Endodermal cell (in vitro differentiated cells): ENCODE measurements at regions not wholly inside any gene's neighbourhood (a gene's known extent, or its start where the extent isn't known, plus 50 kb on each side); places are given as distances from the start of the nearest gene placed in this dataset.

Experiments
- DNase-seq: peaks from one replicate; pipeline ENCODE4 v3.0.0-alpha.2; 2017
- H3K27ac ChIP-seq: 2 replicates; pipeline ENCODE4 v1.5.1; 2013; ENCODE audit warnings: mild to moderate bottlenecking, low read depth, low read length, moderate library complexity
- H3K27me3 ChIP-seq: 2 replicates; pipeline ENCODE4 v1.6.1; 2013; ENCODE audit warnings: mild to moderate bottlenecking, low read length, moderate library complexity; ENCODE audit not compliant: insufficient read depth, control insufficient read depth, poor library complexity, severe bottlenecking
- H3K36me3 ChIP-seq: 2 replicates; pipeline ENCODE4 v1.7.0; 2013; ENCODE audit warnings: mild to moderate bottlenecking, low read length, moderate library complexity; ENCODE audit not compliant: control insufficient read depth, insufficient read depth
- H3K4me1 ChIP-seq: one replicate; pipeline ENCODE4 v1.7.0; 2013; ENCODE audit warnings: low read length; ENCODE audit not compliant: control insufficient read depth, insufficient read depth
- H3K4me3 ChIP-seq: 2 replicates; pipeline ENCODE4 v1.5.1; 2013; ENCODE audit warnings: mild to moderate bottlenecking, low read length, moderate library complexity
- H3K9ac ChIP-seq: 2 replicates; pipeline ENCODE4 v1.6.1; 2013; ENCODE audit warnings: mild to moderate bottlenecking, low read length, moderate library complexity; ENCODE audit not compliant: poor library complexity, severe bottlenecking; ENCODE audit errors: extremely low read depth
- H3K9me3 ChIP-seq: 2 replicates; pipeline ENCODE4 v1.6.1; 2013; ENCODE audit warnings: mild to moderate bottlenecking, low read length, moderate library complexity; ENCODE audit not compliant: control insufficient read depth
- H3K27ac Mint-ChIP-seq: 2 replicates; pipeline ENCODE4 v1.8.0; 2020; ENCODE audit warnings: mixed read lengths
- H3K27me3 Mint-ChIP-seq: 2 replicates; pipeline ENCODE4 v1.8.0; 2021; ENCODE audit warnings: mild to moderate bottlenecking, mixed read lengths; ENCODE audit not compliant: insufficient read depth
- H3K36me3 Mint-ChIP-seq: 2 replicates; pipeline ENCODE4 v1.8.0; 2020; ENCODE audit warnings: low read depth, mixed read lengths
- H3K4me1 Mint-ChIP-seq: 2 replicates; pipeline ENCODE4 v1.8.0; 2020; ENCODE audit warnings: mixed read lengths
- H3K4me3 Mint-ChIP-seq: 2 replicates; pipeline ENCODE4 v1.8.0; 2020; ENCODE audit warnings: mild to moderate bottlenecking, moderate library complexity, mixed read lengths
- H3K9me3 Mint-ChIP-seq: 2 replicates; pipeline ENCODE4 v1.8.0; 2020; ENCODE audit warnings: mild to moderate bottlenecking, mixed read lengths
- CTCF ChIP-seq: fragments of 200-600 bp; sonication (generic); conservative IDR thresholded peaks from 2 replicates; pipeline ENCODE4 v1.5.0; 2021; ENCODE audit warnings: antibody characterized with exemption, mild to moderate bottlenecking
- WGBS, 2 experiments: methylation state at CpG; one replicate each; pipeline versions ENCODE4 v1.1.5 to v1.1.7; 2013; ENCODE audit warnings: missing lambda C conversion rate in 2 of 2, mixed read lengths in 1 of 2; ENCODE audit not compliant: insufficient coverage in 1 of 2, insufficient read length in 1 of 2; 5-methylcytosine and 5-hydroxymethylcytosine counted together

GRCh38 chr14:84991021-84991420, 538.9 kb upstream of the FLRT2 start:
- Mint-ChIP-seq H3K27ac (no peak overlapping the region), H3K9me3 (no peaks in the 10 kb centered on the region), H3K27me3 (no peaks in the 10 kb centered on the region), H3K36me3 (no peaks in the 10 kb centered on the region), H3K4me1 (peaks cover 4% of the 10 kb centered on the region), H3K4me3 (no peak overlapping the region)
- 86 to 94% methylated on average over 1 of the region's 1 CpG for WGBS, 2 experiments
- no peak overlapping the region for H3K27ac ChIP-seq
- TF ChIP-seq CTCF = no peak
- no peaks in the 10 kb centered on the region for H3K36me3 ChIP-seq
- no peaks in the 10 kb centered on the region for H3K9me3 ChIP-seq
- no peak overlapping the region for H3K4me3 ChIP-seq
- no peak for DNase-seq
- H3K4me1 ChIP-seq = no peaks in the 10 kb centered on the region
- no peaks in the 10 kb centered on the region for H3K27me3 ChIP-seq
- no peak overlapping the region for H3K9ac ChIP-seq

GRCh38 chr14:84998216-84998615, 531.7 kb upstream of the FLRT2 start:
- H3K9me3 ChIP-seq = no peaks in the 10 kb centered on the region
- Mint-ChIP-seq H3K4me3 (no peak overlapping the region), H3K27ac (no peak overlapping the region), H3K4me1 (peaks cover 3% of the 10 kb centered on the region), H3K36me3 (no peaks in the 10 kb centered on the region), H3K27me3 (no peaks in the 10 kb centered on the region), H3K9me3 (no peaks in the 10 kb centered on the region)
- H3K9ac ChIP-seq = no peak overlapping the region
- H3K4me3 ChIP-seq = no peak overlapping the region
- no peaks in the 10 kb centered on the region for H3K27me3 ChIP-seq
- peak; percentile 51 for DNase-seq
- H3K27ac ChIP-seq = no peak overlapping the region
- H3K36me3 ChIP-seq = no peaks in the 10 kb centered on the region
- TF ChIP-seq CTCF = peak; percentile 41
- no peaks in the 10 kb centered on the region for H3K4me1 ChIP-seq

- H3K4me3 Mint-ChIP-seq = no peak overlapping the region
- peaks cover 8% of the 10 kb centered on the region for H3K9me3 Mint-ChIP-seq
- H3K4me3 ChIP-seq = no peak overlapping the region
- H3K36me3 Mint-ChIP-seq = peaks cover 5% of the 10 kb centered on the region
- H3K27me3 ChIP-seq = no peaks in the 10 kb centered on the region
- H3K4me1 Mint-ChIP-seq = peaks cover 22% of the 10 kb centered on the region
- H3K27ac Mint-ChIP-seq = no peak overlapping the region
- peaks cover 15% of the 10 kb centered on the region for H3K9me3 ChIP-seq
- H3K9ac ChIP-seq = no peak overlapping the region
- H3K27ac ChIP-seq = no peak overlapping the region
- no peak for DNase-seq
- H3K27me3 Mint-ChIP-seq = no peaks in the 10 kb centered on the region
- no peak for TF ChIP-seq CTCF
- WGBS, 2 experiments = 83 to 93% methylated on average over 1 of the region's 1 CpG
- H3K4me1 ChIP-seq = peaks cover 2% of the 10 kb centered on the region
- H3K36me3 ChIP-seq = no peaks in the 10 kb centered on the region
Observed at GRCh38 chr14:85002846-85003245, 527.1 kb upstream of the FLRT2 start.
